AG09319 (cell line): ENCODE measurements at regions not wholly inside any gene's neighbourhood (a gene's known extent, or its start where the extent isn't known, plus 50 kb on each side); places are given as distances from the start of the nearest gene placed in this dataset.

Experiments used
- DNase-seq: peaks from one replicate; pipeline ENCODE4 v3.0.0-alpha.2; 2010; ENCODE audit warnings: low read depth; ENCODE audit errors: extremely low read depth
- TF ChIP-seq, protein P1 (sequence below): IDR thresholded peaks from 2 replicates; pipeline ENCODE4 v1.5.1; 2011; ENCODE audit warnings: low read depth, mild to moderate bottlenecking, inconsistent platforms, low read length, moderate library complexity

DNA sequence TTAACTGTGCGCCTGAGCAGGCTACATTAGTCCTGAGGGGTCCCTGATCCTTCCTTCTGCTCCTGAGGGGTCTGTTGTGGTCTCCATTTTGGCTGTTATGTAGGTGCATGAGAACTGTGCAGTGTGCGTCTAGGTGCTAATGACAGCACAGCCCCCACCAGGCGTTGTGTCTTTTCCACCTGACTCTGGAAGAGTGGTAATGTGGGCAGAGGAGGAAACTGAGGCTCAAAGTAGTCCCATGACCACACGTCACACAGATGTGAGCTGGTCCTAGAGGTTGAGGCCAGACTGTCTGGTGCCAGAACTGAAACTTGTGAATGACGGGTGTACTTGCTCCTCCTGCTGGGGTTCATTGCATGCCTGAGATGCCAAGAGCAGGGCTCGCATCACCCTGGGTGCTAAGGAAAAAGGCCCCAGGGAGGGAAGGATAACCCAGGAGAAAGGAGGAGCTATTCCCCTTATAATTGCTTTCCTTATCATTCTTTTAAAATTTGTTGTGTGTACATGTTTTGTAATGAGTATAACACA is 111.8 kb downstream of the SLC25A47 start:
- no peak for DNase-seq
- TF ChIP-seq, protein P1, sequence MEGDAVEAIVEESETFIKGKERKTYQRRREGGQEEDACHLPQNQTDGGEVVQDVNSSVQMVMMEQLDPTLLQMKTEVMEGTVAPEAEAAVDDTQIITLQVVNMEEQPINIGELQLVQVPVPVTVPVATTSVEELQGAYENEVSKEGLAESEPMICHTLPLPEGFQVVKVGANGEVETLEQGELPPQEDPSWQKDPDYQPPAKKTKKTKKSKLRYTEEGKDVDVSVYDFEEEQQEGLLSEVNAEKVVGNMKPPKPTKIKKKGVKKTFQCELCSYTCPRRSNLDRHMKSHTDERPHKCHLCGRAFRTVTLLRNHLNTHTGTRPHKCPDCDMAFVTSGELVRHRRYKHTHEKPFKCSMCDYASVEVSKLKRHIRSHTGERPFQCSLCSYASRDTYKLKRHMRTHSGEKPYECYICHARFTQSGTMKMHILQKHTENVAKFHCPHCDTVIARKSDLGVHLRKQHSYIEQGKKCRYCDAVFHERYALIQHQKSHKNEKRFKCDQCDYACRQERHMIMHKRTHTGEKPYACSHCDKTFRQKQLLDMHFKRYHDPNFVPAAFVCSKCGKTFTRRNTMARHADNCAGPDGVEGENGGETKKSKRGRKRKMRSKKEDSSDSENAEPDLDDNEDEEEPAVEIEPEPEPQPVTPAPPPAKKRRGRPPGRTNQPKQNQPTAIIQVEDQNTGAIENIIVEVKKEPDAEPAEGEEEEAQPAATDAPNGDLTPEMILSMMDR, result no peak

DNA sequence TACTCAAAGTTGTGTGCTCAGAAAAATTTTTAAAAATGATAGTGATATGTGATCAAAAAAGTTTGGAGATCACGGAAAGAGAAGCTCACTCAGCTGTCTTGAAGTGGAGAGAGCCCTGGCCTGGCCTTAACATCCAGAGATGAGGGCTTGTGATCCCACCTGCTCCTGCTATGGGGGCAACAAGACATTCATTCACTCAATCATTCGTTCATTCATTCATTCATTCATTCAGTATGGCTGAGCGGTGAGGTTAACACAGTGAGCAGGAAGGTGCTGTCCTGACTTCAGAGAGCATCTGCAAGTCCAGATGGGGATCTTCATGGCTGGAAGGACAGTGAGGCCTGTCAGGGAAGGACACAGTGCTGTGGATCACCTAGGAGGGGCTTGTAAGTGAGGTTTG is 112.3 kb downstream of the SLC25A47 start:
- TF ChIP-seq, protein P1, result no peak
- DNase-seq, result no peak

DNA sequence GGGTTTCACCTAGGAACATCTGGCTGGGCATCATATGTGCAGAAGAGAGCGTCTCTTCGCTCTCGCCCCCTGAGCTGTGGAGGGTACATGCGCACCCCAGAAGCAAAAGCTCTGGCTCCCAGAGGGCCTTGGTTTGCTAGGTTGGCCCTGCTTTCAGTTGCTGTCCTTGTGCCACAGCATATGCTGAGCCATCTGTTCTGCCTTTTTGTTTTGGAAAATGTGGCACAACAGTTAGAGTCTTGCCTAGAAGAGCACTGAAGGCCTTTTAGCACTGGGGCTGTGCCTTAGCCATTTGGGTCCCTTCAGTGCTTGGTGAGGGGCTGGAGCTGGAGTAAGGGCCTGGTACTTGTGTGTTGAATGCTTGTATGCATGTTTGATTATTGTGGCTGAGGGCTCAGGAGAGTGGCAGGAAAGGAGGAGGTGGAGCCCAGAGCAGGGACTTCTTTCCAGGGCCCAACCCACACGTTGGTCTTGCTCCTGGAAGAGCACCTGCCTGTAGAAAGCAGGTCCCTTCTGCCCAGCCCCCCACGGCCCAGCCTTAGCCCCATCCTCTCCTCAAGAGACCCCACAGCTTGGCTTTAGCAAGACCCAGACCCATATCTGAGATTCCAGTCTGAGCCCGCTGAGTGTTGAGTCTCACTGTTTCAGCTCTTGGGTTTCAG is 113.7 kb downstream of the SLC25A47 start:
- DNase-seq, result no peak
- TF ChIP-seq, protein P1, result no peak

DNA sequence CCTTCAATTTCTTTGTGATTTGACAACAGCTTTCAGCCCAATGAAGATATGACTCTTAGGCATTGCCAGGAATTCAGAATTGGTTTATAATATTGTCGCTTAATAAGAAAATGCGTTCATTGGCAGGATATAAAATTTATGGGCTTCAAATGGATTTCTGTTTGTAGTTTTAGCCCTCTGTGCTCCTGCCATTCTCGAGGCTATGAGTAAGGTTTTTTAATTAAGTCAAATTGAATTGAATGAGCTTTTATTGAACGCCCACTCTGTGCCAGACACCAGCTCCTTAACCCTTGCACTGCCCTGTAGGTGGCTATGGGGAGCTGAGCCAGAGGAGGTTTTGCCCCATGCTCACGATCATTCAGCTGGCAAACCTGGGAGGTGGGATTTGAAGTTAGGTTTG is 115.1 kb downstream of the SLC25A47 start:
- TF ChIP-seq, protein P1, result no peak
- no peak for DNase-seq

DNA sequence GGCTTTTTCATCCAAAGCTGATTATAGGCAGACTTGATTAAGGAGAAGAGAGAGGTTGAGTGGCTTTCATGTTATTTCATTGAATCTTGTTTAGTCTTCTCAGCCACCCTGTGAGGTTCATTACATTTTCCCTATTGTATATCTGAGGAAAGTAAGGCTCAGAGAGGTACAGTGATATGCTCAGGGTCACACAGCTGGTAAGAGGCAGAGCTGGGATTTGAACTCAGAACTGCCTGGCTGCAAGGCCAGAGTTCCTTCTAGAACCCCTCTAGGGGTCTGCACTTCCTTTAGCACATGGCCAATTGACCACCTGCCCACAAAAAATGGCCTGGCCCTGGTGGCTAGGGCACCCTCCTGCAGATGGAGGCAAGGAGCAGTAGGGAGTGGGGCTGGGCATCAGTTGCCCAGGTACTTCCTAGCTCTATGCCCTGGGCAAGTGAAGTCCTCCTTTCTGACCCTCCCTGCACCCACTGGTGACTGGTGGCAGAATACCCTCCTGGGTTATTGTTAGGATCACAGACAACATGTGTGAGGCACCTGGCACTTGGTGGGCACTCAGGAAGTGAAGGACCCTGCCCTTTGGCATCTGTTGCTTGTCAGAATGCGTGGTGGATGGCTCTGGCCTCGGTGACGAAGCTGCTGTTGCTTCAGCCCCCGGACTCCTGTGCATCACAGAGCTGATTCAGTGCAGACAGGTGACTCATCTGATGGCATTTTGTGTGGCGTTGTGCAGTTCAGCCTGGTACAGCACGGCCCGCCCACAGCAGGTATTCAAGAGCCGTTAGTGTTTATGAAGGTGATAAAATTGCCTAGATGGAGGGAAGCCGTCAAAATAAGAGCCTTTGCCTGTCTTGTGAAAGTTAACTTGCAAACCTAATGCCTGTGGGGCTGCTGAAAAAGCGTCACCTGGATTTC is 115.8 kb downstream of the SLC25A47 start:
- no peak for DNase-seq
- TF ChIP-seq, protein P1, result no peak

DNA sequence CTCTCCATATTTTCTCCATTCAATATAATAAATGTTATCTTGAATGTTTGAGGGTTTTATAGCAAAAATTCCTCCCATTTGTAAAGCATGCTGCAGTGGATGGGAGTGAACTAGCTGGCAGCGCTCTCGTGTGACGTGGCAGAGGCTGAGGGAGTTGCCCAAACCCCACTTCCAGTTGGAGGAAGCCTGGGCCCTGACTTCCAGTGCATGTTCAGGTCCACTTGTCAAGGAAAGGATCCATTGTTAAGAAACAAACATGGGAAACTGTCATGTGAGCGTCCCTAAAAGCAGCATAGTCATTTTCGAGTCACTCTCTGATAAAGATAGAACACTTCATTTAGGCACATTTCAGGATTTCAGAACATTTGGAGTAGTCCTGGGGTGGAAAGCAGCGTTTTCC is 116.6 kb downstream of the SLC25A47 start:
- TF ChIP-seq, protein P1, result no peak
- DNase-seq, result no peak

DNA sequence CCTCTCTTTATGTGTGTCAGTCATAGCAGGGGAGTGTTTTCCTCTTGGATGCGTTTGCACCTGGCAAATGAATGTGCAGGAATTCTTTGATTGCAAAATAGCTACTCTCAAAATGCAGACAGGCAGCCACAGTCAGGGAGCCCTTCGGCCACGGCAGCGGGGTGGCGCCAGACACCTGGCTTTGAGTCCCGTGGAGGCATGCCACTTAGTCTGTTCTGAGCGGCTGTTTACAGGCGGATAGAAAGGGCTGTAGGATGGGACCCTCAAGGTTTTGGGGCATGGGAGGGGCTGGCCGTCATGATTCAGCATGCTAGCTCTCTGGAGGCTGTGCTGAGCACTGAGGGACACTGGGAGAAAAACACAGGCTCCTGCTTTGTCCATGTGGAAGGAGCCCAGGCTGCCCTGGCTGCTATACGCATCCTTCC is 117.1 kb downstream of the SLC25A47 start:
- no peak for DNase-seq
- TF ChIP-seq, protein P1, result peak; percentile 66
